ENCODE measurements at regions not wholly inside any gene's neighbourhood (a gene's known extent, or its start where the extent isn't known, plus 50 kb on each side); places are given as distances from the start of the nearest gene placed in this dataset.

- Histone ChIP-seq H3K4me1 (no peaks in the 10 kb centered on the region), H4K20me1 (no peaks in the 10 kb centered on the region), H3K27ac (no peak overlapping the region), H3K36me3 (no peaks in the 10 kb centered on the region), H3K4me3 (no peak overlapping the region), H3K9me3 (replicated peaks in 1 of 11) (peaks cover 0 to 7% (median 4%) of the 10 kb centered on the region in 11 experiments; a peak in 5 of 22 replicates), H3K4me2 (no peak overlapping the region), H3K27me3 (no peaks in the 10 kb centered on the region), H3K9ac (no peak overlapping the region)
- TF ChIP-seq Cebpa-rat (IDR thresholded peaks at IDR 0.05), result no peak
Observed at GRCh38 chr5:67377631-67378030, 181.0 kb upstream of the CD180 start.

GRCh38 chr5:67375606-67376005, 179.0 kb upstream of the CD180 start:
- Histone ChIP-seq H4K20me1 (no peaks in the 10 kb centered on the region), H3K27me3 (no peaks in the 10 kb centered on the region), H3K27ac (no peak overlapping the region), H3K4me1 (no peaks in the 10 kb centered on the region), H3K9ac (no peak overlapping the region), H3K4me2 (no peak overlapping the region), H3K4me3 (no peak overlapping the region), H3K9me3 (replicated peaks in 1 of 11) (peaks cover 0 to 7% (median 4%) of the 10 kb centered on the region in 11 experiments; a peak in 5 of 22 replicates), H3K36me3 (no peaks in the 10 kb centered on the region)
- no peak for TF ChIP-seq Cebpa-rat (IDR thresholded peaks at IDR 0.05)

DNA sequence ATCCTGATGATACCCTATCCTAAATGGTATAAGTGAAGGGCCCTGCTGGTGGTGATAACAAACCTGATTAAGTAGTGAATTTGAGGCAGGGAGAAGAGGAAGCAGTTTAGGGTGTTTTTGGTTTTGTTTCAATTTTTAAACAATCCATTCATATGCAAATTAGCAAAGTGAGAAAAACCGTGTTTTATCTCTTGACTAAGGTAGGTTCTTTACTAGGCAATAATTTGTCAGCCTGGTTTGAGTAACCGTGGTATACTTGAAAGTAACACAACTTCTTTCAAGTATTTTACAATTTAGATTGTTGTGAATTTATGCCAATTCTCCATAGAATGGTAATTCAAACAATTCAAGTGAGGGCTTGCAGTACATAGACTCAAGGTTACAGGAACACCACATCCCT, 177.8 kb upstream of the CD180 start:
- H3K4me2 ChIP-seq, result no peak overlapping the region
- peaks cover 0 to 7% (median 4%) of the 10 kb centered on the region in 11 experiments; a peak in 5 of 22 replicates for H3K9me3 ChIP-seq (replicated peaks in 1 of 11)
- no peak overlapping the region for H3K9ac ChIP-seq
- H4K20me1 ChIP-seq, result no peaks in the 10 kb centered on the region
- H3K36me3 ChIP-seq, result no peaks in the 10 kb centered on the region
- H3K4me1 ChIP-seq, result no peaks in the 10 kb centered on the region
- no peak overlapping the region for H3K27ac ChIP-seq
- H3K27me3 ChIP-seq, result no peaks in the 10 kb centered on the region
- TF ChIP-seq Cebpa-rat (IDR thresholded peaks at IDR 0.05), result no peak
- no peak overlapping the region for H3K4me3 ChIP-seq

- no peak overlapping the region for H3K27ac ChIP-seq
Observed at GRCh38 chr5:67373518-67373917, 176.9 kb upstream of the CD180 start.

DNA sequence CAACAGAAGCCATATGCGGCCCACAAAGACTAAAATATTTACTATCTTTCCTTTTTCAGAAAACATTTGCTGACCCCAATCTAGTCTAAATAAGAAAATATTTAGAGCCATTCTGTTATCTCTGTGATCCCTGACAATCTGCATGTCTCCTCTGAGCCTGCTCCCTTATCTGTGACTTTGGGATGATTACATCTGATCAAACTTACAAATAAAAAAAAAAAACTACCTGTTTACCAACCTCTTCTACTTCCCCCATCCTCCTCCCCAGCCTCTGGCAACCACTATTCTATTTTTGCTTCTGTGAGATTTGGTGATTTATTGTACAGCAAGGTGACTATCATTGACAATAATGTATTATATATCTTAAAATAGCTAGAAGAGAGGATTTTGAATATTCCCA, 176.3 kb upstream of the CD180 start:
- H4K20me1 ChIP-seq, result no peaks in the 10 kb centered on the region
- H3K27ac ChIP-seq, result no peak overlapping the region
- peaks cover 0 to 7% (median 4%) of the 10 kb centered on the region in 11 experiments; a peak in 5 of 22 replicates for H3K9me3 ChIP-seq (replicated peaks in 1 of 11)
- TF ChIP-seq Cebpa-rat (IDR thresholded peaks at IDR 0.05), result no peak
- no peak overlapping the region for H3K9ac ChIP-seq
- H3K4me2 ChIP-seq, result no peak overlapping the region
- no peaks in the 10 kb centered on the region for H3K36me3 ChIP-seq
- no peaks in the 10 kb centered on the region for H3K4me1 ChIP-seq
- no peak overlapping the region for H3K4me3 ChIP-seq
- no peaks in the 10 kb centered on the region for H3K27me3 ChIP-seq

More at GRCh38 chr5:67373518-67373917, 176.9 kb upstream of the CD180 start:
- Histone ChIP-seq H3K4me1 (no peaks in the 10 kb centered on the region), H3K4me2 (no peak overlapping the region), H3K27me3 (no peaks in the 10 kb centered on the region), H3K9me3 (replicated peaks in 1 of 11) (peaks cover 0 to 7% (median 4%) of the 10 kb centered on the region in 11 experiments; a peak in 5 of 22 replicates), H3K36me3 (no peaks in the 10 kb centered on the region), H3K9ac (no peak overlapping the region), H3K4me3 (no peak overlapping the region), H4K20me1 (no peaks in the 10 kb centered on the region)
- TF ChIP-seq Cebpa-rat (IDR thresholded peaks at IDR 0.05), result no peak

- H3K9me3 ChIP-seq (replicated peaks in 1 of 11), result peaks cover 0 to 7% (median 4%) of the 10 kb centered on the region in 11 experiments; a peak in 5 of 22 replicates
- no peak overlapping the region for H3K4me2 ChIP-seq
- H3K27ac ChIP-seq, result no peak overlapping the region
- H3K9ac ChIP-seq, result no peak overlapping the region
- H3K4me3 ChIP-seq, result no peak overlapping the region
- no peaks in the 10 kb centered on the region for H3K36me3 ChIP-seq
- H3K4me1 ChIP-seq, result no peaks in the 10 kb centered on the region
- no peaks in the 10 kb centered on the region for H3K27me3 ChIP-seq
- TF ChIP-seq Cebpa-rat (IDR thresholded peaks at IDR 0.05), result no peak
- H4K20me1 ChIP-seq, result no peaks in the 10 kb centered on the region
Observed at GRCh38 chr5:67371924-67372323, 175.3 kb upstream of the CD180 start.

DNA sequence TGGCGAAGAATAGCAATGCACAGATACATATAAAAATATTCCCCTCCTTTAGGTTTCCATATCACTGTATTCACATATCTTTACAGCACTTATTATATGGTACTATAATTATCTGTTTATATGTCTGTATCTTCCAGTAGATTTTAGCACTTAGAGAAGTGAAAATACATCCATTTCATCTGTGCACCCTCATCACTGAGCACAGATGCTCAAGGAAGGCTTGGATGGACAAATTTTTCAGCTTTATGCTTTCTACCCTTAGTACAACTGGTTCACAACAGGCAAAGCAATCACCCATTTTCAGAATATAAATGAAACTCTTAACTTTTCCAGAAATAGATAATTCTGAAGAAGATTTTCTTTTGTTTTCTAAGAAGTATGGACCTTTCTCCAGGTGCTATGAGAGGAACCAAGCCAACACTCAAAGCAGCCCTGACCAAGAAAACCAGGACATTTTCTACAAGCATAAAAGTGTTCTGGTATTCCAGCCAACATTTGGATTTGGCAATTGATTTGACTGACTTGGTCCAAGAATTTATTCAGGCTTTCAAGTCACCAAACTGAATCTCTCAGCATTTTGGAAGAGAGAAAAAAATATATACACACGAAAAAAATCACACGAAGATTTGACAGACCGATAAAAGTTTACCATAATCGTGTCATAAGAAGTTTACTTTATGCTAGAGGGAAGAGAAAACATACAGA, 170.2 kb upstream of the CD180 start:
- Histone ChIP-seq H3K9ac (no peak overlapping the region), H3K9me3 (replicated peaks in 1 of 11) (no peaks in the 10 kb centered on the region), H3K27me3 (no peaks in the 10 kb centered on the region), H4K20me1 (no peaks in the 10 kb centered on the region), H3K27ac (no peak overlapping the region), H3K4me1 (no peaks in the 10 kb centered on the region; a peak in 1 of 20 replicates), H3K4me2 (no peak overlapping the region), H3K4me3 (no peak overlapping the region), H3K36me3 (no peaks in the 10 kb centered on the region)
- no peak for TF ChIP-seq Cebpa-rat (IDR thresholded peaks at IDR 0.05)

GRCh38 chr5:67366276-67366675, 169.7 kb upstream of the CD180 start:
- Histone ChIP-seq H3K36me3 (no peaks in the 10 kb centered on the region), H3K9ac (no peak overlapping the region), H3K27me3 (no peaks in the 10 kb centered on the region), H3K4me1 (no peaks in the 10 kb centered on the region; a peak in 1 of 20 replicates), H3K9me3 (replicated peaks in 1 of 11) (no peaks in the 10 kb centered on the region), H3K4me3 (no peak overlapping the region), H4K20me1 (no peaks in the 10 kb centered on the region), H3K4me2 (no peak overlapping the region), H3K27ac (no peak overlapping the region)
- TF ChIP-seq Cebpa-rat (IDR thresholded peaks at IDR 0.05), result no peak

DNA sequence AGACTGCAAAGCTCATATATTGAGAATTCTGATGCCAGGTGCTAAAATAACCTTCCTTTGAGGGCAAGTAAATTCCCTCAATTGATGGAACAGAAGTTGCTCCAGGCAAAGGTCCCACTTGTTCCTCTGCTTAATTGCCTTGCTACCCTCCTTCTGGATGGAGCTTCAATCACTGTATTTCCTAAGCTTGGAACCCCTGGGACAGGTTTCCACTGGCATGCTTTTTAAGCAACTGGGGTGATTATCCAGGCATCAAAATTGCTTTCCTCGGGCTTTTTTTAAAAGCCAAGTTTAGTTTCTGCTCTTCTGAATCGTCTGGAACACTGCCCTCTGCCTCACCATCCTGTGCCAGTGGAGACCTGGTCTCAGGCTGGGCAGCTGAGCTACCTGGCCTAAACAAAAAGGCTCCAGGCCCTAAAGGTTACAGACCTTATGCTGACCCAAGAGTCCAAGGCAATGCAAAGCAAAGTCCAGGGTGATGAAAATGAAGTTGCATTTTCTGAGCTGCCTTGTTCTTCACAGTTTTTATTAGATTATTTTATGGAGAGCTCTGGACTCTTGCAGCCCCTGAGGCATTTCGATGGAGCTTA, 167.9 kb upstream of the CD180 start:
- Histone ChIP-seq H3K36me3 (no peaks in the 10 kb centered on the region), H3K4me3 (no peak overlapping the region), H3K9me3 (replicated peaks in 1 of 11) (no peaks in the 10 kb centered on the region), H3K27ac (no peak overlapping the region), H4K20me1 (no peaks in the 10 kb centered on the region), H3K4me1 (peaks cover 0 to 16% (median 0%) of the 10 kb centered on the region in 10 experiments; a peak in 5 of 20 replicates), H3K27me3 (no peaks in the 10 kb centered on the region), H3K9ac (no peak overlapping the region), H3K4me2 (peak overlapping the region in 1 of 11 experiments; percentile 15; a peak in 1 of 22 replicates)
- TF ChIP-seq Cebpa-rat (IDR thresholded peaks at IDR 0.05), result no peak

DNA sequence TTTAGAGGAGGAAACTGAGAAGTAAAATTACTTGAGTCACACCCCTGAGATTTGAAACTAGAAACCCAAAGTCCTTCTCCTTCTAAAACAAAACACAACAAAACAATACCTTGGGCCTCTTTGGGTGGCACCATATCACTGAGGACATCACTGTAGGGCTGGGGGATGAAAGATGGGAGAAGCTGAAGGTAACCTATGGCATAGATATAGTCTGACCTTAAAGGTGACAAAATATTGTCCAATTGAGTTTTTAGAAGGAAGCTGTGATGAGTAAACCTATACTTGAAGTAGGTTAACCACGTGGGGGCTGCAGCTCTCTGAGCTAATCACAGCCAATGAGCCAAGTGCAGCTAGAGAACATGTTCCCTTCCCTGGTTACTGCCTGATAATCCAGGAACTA, 167.4 kb upstream of the CD180 start:
- Histone ChIP-seq H3K27ac (no peak overlapping the region), H3K9me3 (replicated peaks in 1 of 11) (no peaks in the 10 kb centered on the region), H4K20me1 (no peaks in the 10 kb centered on the region), H3K27me3 (no peaks in the 10 kb centered on the region), H3K4me1 (peaks cover 0 to 16% (median 0%) of the 10 kb centered on the region in 10 experiments; a peak in 5 of 20 replicates), H3K36me3 (no peaks in the 10 kb centered on the region), H3K4me2 (peak overlapping the region in 1 of 11 experiments; percentile 15; a peak in 1 of 22 replicates), H3K9ac (no peak overlapping the region), H3K4me3 (no peak overlapping the region)
- TF ChIP-seq Cebpa-rat (IDR thresholded peaks at IDR 0.05), result no peak

Measured in BLaER1 treated with 17β-estradiol and CSF1 and Interleukin-3, amounts not matched to agents 10 nM and 100 nM (cell line).